ENCODE measurements at regions not wholly inside any gene's neighbourhood (a gene's known extent, or its start where the extent isn't known, plus 50 kb on each side); places are given as distances from the start of the nearest gene placed in this dataset.
"Not testable (repeated sequence)": the region's sequence is repeated elsewhere in the genome, so short reads cannot be mapped to it uniquely, and the experiment has no call there.

DNA sequence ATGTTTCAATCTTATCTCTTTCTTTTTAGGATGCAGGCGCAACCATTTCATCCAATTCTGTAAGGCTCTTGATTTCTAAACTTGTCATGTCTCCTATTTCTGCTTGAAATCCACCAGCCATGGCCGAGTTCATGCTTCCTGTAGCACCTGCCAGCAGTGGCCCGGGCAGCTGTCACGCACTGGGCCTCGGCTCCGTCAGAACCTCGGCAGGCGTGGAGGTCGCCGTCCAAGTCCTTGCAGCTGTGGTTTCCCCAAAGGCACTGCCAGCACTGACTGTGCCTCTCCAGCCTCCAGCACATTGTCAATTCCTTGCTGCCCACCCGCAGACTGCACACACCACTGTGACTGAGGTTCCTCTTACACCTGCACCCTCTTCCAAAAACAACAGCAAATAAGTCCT lies 188.7 kb upstream of the SALL3 start:
- DNase-seq, result no peak

DNA sequence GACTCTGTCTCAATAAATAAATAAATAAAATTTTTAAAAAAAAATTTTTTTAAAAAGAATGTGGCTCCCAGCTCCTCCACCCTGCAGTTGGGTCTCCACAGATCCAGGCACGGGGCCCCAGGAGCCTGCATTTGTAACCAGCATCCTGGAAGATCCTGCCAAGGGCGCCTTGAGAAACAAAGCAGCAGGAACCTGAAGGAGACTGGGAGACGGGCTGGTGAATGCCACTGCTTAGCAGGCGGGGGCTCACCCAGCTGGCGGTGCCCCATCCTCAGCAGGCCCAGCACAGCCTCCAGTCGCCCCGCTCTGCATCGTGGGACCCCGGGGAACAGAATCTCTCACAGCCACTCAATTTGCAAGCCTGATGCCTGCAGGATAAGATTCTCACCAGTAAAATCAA lies 187.5 kb upstream of the SALL3 start:
- DNase-seq, result no peak

DNA sequence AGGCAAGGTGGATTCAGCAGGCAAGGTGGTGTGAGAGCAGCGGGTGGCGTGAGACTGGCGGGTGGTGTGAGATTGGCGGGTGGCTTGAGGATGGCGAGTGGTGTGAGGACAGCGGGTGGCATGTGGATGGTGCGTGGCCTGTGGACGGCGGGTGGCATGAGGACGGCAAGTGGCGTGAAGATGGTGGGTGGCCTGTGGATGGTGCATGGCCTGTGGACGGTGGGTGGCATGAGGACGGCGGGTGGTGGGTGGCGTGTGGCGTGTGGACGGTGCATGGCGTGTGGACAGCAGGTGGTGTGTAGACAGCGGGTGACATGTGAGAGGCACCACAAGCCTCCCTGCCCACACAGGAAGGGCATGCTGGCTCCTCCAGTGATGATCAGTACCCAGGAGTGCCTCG lies 186.9 kb upstream of the SALL3 start:
- DNase-seq, result no peak

DNA sequence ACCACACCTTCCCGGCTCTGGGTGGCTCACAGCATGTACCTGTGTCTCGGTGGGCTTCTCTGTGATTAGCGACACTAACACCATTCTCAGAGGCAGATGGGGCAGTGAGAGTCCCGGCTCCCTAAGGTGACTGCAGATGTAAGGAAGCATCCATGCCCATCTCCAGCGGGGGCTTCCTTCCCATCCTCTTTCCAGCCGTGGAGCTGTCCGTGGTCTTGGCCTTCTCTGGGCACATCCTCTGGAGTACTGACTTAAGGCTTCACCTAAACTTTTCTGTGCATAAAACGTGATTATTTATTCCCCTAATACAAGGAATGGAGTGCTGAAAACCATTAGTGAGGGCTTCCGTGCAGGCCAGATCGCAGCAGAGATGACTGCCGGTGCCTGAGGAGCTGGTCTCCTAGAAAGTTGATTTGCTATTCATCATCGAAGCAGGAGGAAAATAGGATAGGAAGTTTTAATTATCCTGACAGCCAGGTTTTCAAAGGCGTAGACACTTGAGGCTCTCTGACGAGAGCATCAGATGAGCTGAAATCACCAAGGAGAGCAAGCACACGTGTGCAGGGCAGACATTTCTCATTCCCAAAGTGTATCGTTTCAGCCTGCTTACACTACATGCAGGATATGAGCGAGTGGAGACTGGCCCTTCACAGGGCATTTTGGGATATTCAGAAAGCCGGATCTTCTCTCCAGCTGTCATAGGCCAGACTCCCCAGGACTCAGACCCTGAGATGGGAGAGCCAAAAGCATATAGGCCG lies 186.1 kb upstream of the SALL3 start:
- DNase-seq, result no peak

DNA sequence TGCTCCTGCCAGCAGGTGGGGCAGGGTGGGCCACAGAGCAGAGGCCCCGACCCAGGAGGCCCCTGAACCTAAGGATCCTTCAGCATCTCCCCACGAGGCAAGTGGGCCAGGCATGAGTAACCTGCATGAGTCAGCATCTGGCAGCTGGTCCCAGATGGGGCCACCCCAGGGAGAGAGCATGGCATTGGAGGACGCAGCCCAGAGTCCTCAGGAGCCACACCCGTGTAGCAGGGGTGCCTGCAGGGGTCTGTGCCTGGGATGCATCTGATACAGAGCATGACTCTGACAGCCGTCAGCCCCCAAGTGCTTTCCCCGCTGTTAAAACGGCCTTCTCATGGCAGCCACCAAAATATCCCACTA lies 185.6 kb upstream of the SALL3 start:
- no peak for DNase-seq

DNA sequence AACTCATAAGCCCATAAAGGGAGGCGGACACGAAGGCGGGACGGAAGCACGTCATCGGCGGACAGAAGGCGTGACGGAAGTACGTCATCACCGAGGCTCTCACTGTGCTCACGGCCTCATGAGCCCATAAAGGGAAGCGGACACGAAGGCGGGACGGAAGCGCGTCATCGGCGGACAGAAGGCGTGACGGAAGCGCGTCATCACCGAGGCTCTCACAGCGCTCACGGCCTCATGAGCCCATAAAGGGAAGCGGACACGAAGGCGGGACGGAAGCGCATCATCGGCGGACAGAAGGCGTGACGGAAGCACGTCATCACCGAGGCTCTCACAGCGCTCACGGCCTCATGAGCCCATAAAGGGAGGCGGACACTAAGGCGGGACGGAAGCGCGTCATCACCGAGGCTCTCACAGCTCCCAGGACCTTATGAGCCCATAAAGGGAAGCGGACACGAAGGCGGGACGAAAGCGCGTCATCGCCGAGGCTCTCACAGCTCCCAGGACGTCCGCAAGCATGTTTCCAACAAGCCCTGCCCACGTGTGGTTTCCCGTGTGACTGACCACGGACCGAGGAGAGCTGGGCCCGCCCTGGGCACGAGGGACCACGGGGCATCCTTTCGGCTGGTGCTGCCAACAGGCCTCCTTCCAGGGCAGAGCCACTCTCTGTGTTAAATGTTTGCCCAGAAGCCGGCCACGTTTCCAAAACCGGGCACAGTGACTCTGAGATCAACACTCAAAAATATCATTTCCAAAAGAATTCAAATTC lies 182.7 kb upstream of the SALL3 start:
- no peak for DNase-seq

DNA sequence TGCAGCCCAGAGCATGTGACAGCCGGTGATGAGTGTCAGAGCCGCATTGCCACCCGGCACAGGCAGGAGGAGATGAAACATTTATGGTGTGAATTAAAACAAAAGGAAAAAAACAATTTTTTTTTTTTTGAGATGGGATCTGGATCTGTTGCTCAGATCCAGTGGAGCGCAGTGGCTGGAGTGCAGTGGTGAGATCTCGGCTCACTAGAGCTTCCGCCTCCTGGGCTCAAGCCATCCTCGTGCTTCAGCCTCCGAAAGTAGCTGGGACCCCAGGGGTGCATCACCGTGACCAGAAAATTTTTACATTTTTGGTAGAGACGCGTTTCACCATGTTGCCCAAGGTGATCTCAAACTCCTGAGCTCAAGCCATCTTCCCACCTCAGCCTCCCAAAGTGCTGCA lies 182.1 kb upstream of the SALL3 start:
- DNase-seq, result no peak

DNA sequence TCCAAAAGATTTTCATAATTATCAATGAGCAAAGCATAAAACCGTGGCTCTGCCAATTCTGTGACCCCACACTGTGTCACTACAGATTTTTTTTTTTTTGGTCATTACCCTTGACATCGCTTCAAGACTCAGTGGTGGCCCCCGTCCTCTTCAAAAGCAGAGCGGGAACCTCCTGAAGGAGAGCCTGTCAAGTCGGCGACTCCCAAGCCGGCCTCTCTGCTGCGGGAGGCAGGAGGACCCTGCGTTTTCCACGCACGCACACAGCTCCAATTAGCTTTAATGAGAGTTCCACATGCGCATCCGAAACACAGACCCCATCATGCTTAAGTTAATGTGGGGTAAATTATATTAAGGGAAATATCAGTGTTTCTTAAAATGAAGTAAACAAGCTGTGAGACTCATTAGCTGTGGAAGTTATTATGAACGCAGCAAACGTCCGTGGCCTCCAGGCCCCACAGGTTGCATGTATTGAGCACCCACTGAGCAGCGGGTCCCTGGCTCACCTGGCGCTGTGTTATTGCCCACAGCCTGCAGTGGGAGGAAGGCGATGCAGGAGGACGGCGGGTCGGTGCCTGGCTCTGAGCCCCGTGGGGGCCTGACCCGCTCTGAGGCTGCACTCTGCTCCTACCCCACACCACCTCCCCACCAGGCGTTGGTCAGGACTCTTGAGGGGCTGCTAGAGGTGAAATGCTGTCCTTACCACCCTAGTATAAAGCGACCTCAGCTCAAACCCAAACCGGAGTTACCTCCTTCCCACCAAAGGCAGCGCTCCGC lies 181.0 kb upstream of the SALL3 start:
- no peak for DNase-seq

DNA sequence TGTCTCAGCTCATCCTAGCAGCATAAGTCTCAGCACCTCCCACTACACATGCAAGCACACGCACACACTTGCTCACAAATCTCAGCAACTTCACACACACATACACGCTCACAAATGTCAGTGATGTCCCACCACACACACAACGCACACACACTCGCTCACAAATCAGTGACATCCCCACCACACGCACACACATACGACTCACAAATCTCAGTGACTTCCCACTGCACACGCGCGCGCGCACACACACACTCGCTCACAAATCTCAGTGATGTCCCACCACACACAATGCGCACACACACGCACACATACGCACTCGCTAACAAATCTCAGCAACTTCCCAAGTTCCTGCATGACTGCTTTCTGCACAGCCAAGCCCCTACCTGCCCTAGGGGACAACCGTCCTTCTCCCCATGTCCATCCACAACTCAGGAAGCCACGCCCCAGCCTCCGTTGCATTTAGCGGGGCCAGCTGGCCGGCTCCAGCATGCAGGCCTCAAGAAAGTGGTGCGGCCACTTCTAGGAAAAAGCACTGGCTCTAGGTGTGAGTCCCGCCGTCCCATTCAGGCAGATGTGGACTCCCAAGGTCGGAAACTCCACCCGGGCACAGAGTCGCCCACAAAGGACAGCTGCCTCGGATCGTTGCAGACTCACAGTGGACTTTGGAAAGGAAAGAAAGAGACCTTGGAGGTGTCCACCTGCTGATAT lies 180.1 kb upstream of the SALL3 start:
- DNase-seq, result no peak

DNA sequence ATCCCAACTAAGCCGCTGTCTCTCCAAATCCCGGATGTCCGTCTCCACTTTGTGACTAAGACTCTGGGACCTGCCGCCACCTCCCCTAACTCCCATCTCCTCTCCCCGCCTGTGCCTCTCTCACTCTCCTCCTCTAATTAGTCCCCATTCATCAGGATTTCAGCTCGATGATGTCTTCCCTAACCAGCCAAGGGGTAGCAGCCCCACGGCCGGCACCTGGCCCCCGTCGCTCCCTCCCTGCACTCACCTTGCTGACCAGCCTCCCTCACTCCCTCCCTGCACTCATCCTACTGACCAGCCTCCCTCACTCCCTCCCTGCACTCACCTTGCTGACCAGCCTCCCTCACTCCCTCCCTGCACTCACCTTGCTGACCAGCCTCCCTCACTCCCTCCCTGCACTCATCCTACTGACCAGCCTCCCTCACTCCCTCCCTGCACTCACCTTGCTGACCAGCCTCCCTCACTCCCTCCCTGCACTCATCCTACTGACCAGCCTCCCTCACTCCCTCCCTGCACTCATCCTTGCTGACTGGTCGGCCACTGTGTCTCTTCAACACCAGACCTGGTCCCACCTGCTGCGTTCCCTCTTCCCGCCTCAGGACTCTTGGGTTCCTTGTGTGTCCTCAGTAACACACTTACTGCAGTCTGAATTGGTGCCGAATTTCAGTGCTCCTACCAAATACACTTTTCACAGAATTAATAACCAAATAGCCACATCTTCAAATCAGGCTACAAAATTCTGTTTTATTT lies 179.3 kb upstream of the SALL3 start:
- not testable (repeated sequence) for DNase-seq

DNA sequence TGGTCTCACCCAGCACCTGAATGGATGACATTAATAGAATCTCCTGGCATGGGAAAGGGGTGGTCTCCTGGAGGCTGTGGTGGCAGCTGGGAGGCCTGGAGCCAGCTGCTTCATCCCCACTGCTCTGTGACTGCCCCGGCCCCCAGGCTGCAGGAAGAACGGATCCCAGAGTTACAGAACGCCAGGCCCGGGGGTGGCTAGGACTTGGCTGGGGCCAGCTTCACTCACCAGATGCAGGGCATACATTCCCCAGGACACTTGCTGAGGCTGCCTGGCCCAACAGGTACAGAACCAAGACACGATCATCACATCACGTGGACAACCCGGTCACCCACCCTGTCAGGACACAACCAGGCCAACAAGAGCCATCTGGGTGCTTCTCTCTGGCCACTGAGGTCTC lies 178.6 kb upstream of the SALL3 start:
- no peak for DNase-seq

DNA sequence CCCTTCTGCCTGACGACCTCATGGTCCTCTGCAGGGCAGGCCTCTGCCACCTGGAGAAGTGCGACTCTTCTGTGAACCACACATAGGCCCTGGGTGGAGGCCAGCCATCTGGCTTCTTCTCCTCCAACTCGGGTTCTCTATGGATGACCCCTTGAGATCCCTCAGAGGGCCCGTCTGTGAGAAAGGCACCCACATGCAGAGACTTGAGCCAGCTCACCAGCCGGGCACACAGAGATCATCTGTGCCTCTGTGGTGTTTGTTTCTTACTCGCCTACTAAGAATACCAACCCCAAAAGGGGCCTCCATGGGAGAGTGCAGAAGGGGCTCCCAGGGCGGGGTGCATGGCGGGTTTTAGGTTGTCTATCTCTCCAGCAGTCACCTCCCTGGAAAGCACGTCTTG lies 176.5 kb upstream of the SALL3 start:
- no peak for DNase-seq

DNA sequence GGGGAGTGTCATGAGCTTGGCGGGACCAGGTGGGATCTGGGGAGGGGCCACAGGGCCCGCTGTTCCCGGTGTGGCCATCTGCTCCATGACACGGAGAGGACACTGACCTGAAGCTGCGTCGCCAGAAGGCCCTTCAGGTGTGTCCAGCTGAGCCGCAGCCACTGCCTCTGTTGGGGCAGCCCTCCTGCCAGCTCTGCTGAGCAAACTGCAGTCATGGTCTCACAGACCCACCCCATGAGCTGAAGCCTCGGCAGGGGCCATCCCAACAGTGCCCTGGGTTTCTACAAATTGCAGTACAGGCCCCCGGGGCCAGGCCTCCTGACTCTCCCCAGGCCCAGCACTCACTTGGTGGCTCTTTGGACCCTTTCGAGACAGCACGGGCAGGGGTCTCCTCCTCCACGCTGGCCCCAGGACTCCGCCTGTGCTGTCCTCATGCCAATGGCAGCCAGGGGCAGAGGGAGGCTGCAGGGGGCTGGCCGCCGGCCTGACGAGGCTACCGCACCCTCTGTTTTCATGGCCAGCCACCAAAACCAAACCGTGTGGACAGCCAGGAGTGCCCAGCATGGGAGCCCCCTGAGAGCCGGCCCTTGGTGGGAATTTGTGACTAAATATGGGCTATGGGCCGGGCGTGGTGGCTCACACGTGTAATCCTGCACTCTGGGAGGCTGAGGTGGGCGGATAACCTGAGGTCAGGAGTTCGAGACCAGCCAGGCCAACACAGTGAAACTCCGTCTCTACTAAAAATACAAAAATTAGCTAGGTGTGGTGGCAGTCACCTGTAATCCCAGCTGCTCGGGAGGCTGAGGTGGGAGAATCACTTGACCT lies 175.2 kb upstream of the SALL3 start:
- DNase-seq, result no peak

DNA sequence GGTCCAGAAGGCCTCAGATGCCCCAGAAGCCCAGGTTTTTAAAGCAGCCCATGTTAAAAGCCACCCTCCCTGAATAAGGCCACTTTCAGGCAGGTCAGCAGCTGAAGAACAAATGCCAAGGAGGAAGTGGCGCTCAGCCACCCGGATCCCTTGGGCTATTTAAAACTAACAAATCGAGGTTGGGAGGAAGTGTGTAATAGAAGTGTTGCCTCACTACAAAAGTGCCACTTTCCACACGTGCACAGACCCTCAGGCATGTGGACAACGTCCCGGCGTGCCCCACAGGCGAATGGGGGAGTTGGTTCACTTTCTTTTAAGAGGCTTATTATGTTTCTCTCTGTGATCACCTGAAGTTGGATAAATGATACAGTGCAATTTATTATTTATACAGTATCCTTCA lies 173.8 kb upstream of the SALL3 start:
- DNase-seq, result no peak

DNA sequence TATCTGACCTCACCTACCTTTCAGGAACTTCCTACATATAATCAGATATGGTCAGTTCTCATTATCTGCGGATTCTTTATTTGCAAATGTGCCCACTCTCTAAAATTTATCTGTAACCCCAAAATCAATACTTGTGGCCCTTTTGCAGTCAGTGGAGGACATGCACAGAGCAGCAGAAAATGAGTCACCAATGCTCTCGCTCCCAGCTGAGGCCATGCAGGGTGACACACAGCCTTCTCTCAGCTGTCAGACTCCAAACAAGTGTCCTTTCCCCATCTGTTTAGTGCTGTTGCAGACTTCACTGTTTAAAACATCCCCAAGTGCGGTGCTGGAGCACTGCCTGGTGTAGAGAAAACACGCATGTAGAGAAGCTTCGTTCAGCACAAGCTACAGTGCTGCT lies 171.9 kb upstream of the SALL3 start:
- no peak for DNase-seq

DNA sequence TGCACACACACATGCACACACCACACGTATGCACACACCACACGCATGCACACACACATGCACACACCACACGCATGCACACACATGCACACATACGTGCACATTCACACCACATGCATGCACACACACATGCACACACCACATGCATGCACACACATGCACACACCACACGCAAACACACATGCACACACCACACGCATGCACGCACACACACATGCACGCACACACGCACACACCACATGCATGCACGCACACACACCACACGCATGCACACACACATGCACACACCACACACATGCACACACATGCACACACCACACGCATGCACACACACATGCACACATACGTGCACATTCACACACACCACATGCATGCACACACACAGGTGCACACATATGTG lies 169.8 kb upstream of the SALL3 start:
- DNase-seq, result no peak

DNA sequence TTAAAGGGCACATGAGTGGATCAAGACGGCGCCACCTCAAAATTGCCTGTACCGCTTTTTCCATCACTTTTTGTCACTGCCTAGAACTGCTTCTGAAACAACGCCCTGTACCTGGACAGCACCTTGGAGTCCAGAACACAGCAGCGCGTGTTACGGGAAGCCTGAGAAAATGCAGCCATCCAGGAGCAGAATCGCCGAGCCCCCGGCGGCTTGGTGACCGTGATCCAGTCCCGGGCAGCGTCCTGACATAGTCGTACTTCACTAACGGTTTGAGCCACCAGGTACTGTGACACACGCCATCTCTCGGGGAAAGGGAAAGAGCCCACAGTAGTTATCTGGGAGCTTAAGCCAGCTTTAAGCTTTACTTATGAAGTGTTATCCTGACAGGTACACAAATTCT lies 168.9 kb upstream of the SALL3 start:
- DNase-seq, result no peak

DNA sequence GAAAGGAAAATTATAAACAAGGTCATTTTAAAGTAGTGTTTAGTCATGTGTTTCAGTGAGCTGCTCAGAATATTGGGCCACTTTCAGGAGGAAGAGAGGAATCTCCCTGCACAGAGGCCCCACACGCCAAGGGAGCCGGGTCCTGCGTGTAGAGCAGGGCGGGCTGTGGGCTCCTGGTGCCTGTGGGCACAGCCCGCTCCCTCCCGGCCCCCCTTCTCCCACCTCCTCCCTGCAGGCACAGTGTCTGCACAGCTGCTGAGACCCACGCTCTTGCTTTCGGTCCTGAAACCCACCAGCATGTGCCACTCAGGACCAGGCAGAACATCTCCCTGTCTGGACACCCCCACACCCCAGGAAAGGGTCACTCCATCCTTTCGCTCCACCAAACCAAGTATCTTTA lies 167.6 kb upstream of the SALL3 start:
- DNase-seq, result no peak

DNA sequence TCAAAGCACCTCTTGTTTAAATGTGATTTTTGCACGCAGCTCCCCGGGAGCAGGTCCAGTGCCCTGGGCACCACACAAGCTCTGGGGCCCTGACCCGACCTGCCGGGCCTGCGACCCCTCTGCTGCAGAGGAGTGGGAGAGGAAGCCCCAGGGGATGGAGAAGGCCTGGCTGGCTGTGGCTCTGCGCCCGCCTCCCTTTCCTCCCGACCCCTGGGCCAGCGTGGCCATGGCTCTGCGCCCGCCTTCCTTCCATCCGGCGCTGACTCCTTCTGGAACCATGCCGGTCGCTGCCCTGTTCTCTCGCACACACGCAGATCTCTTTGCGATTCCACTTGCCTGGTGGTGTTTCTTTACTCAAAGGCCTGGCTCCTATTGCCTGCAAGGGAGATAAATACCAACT lies 166.5 kb upstream of the SALL3 start:
- DNase-seq, result no peak

DNA sequence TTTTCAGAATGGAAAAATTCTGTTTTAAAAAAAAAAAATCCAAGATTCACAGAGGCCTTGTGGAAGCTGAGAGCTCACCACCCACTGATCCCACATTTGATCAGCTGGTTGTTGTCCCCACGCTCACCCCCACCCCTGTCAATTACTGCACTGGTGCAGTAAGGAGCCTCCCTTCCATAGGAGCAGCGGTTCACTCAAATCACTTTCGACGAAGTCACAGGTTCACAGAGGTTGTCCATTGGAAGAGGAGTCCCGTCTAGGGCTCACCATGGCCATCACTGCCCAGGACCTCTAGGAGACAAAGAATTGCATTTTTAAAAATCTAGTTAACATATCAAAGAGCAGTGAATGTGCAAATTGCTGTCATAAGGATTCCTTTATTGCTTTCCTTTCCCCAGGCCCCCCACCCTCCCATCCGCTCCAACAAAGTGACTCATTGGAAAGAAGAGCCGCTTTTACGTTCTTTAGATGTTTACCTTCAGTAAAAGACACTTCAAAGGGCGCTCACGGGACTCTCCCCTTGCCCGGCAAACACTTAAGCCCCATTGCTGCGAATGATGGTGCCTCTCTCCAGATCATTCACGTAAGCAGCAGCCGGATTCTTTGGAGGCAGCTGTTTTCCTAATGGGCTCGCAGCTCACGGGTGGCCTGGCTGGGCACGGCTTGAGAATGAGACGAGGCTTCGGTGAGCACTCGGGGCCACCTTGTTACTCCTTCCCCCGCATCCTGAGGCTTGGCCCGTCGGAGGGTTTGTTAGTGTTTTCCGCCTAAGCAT lies 165.5 kb upstream of the SALL3 start:
- no peak for DNase-seq

DNA sequence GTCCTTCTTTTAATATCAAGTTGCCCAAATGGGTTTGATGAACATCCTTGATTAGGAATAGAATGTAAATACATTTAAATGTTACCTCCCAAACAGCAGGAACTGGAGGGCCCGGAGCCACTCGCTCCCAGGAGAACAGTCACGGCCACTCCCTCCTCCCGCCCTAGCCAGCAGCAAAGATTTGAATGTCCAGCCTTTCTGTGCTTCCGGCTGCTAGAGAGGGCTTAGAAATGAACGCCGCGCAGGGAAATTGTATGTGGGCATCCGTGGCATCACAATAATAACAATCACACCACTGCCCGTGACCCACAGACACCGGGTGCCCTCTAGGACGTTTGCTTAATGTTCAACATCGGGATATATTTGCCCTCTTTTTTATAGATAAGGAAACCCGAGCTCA lies 164.9 kb upstream of the SALL3 start:
- no peak for DNase-seq

Data from stimulated activated CD4-positive, alpha-beta T cell treated with anti-CD3 and anti-CD28 coated beads, Interleukin-1b, Interleukin-23, amount 100 ng/mL, for 48 hours (primary cell).